ENCODE measurements at regions not wholly inside any gene's neighbourhood (a gene's known extent, or its start where the extent isn't known, plus 50 kb on each side); places are given as distances from the start of the nearest gene placed in this dataset.

- no peak for DNase-seq
Observed at GRCh38 chr7:17184805-17185689, 113.4 kb upstream of the AHR start.

GRCh38 chr7:17185690-17186070 is 112.8 kb upstream of the AHR start:
- peak; percentile 9 for DNase-seq

- DNase-seq, result no peak
Observed at GRCh38 chr7:17186745-17187530, 111.5 kb upstream of the AHR start.

- no peak for DNase-seq
Observed at GRCh38 chr7:17194656-17195055, 103.8 kb upstream of the AHR start.

- no peak for DNase-seq
Observed at GRCh38 chr7:17195576-17195975, 102.9 kb upstream of the AHR start.

- no peak for DNase-seq
Observed at GRCh38 chr7:17205910-17206309, 92.5 kb upstream of the AHR start.

GRCh38 chr7:17206349-17206905 is 92.0 kb upstream of the AHR start:
- no peak for DNase-seq

GRCh38 chr7:17207220-17207619 is 91.2 kb upstream of the AHR start:
- DNase-seq, result no peak

GRCh38 chr7:17209101-17209500 is 89.4 kb upstream of the AHR start:
- no peak for DNase-seq

GRCh38 chr7:17211307-17211836 is 87.1 kb upstream of the AHR start:
- no peak for DNase-seq

GRCh38 chr7:17212188-17212587 is 86.3 kb upstream of the AHR start:
- DNase-seq, result no peak

GRCh38 chr7:17227766-17228490 is 70.5 kb upstream of the AHR start:
- DNase-seq, result no peak

GRCh38 chr7:17229228-17229627 is 69.2 kb upstream of the AHR start:
- DNase-seq, result no peak

GRCh38 chr7:17230099-17230807 is 68.2 kb upstream of the AHR start:
- no peak for DNase-seq

GRCh38 chr7:17233603-17234002 is 64.8 kb upstream of the AHR start:
- no peak for DNase-seq

GRCh38 chr7:17234030-17234397 is 64.4 kb upstream of the AHR start:
- peak; percentile 78 for DNase-seq

- DNase-seq, result peak; percentile 92
Observed at GRCh38 chr7:17234398-17235031, 63.9 kb upstream of the AHR start.

- no peak for DNase-seq
Observed at GRCh38 chr7:17236171-17236570, 62.3 kb upstream of the AHR start.

GRCh38 chr7:17236603-17237002 is 61.8 kb upstream of the AHR start:
- no peak for DNase-seq

- DNase-seq, result no peak
Observed at GRCh38 chr7:17239046-17239445, 59.4 kb upstream of the AHR start.

GRCh38 chr7:17239683-17240521 is 58.5 kb upstream of the AHR start:
- DNase-seq, result no peak

Measured in CD4-positive, alpha-beta T cell treated with Interleukin-17A for 1 hour (primary cell).